ACHN (cell line): ENCODE measurements at regions not wholly inside any gene's neighbourhood (a gene's known extent, or its start where the extent isn't known, plus 50 kb on each side); places are given as distances from the start of the nearest gene placed in this dataset.

Source experiments
- DNase-seq: peaks from one replicate; pipeline ENCODE4 v3.0.0-alpha.2; 2015
- in situ Hi-C: cut with HindIII; loops from 2 replicates; pipeline ENCODE4 v1.10.0; 2017; ENCODE audit warnings: low sequenced_read_pairs, low pct_ligation_motif_present, low pct_unique_long_range_greater_than_20kb

DNA sequence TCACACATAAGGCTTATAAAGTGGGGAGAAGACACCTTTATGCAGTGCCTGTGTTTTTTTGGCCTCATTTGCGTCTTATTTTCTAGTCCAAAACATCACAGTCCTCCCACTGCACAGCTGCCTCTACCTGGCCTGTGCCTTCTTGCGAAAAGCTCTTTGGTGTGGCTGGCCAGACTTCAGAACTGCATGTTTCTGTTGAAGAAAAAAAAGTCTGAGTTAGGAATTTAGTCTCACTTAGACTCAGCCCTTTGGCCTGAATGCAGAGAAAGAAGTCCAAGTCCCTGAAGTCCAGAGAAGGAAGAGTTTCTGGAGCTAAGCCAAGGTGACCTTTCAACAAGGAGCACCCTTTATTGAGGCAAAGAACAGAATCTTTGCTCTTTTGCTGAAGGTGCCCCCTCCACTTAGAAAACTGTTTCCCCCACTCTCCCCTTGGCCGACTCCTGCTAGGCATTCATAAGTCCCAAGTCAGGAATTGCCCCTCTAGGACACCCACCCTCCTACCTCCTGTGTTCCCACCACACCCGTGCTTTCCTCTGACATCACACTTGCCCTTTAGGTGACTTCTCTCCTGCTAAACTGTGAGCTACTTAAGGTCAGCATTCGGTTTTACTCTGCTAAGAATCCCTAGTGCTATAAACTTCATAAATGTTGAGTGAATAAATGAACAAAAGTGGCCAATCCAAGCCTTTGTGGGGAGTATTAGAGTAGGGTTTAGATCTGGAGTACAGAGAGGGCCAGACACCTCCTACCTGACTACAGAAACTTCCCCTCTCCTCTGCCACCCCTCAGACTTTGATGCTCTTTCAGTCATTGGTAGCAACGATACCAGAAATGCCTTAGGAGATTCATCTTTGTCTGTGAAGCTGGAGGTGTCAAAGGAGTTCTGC, 226.8 kb downstream of the LACC1 start:
- no peak for DNase-seq
- in situ Hi-C loops, result no loop called here

DNA sequence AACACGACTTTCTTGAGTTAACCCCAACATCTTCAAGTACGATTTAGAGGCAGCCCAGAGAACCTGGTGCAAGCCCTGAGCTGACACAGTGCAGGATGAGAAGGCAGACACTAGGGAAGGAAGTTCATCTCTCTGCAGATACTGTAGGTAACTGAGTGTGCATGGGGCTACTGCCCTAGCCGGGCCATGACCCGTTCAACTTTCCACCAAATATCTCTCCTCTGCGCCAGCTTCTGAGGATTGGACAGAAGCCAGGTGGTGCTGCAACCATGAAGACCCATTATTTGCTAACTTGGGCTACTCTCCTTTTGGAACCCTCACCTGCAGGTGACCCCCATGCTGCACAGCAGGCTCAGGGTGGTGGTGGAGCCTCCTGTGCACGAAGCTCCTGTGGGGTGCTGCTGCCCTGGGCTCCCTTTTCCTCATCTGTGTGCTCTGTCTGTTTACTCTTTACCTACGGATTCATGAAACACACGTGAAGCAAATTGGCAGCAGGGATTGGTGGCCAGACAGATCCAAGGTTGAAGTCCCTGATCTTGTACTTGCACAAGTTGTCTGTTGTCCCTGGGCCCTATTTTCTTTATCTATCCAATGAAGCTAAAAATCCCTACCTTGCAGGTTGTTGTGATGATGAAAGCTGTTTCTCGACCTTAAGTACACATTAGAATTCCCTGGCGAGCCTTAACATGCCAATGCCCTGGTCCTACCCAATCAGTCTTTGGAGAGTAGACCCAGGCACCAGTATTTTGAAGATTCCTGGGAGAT, 227.8 kb downstream of the LACC1 start:
- no peak for DNase-seq
- in situ Hi-C loops, result no loop called here

DNA sequence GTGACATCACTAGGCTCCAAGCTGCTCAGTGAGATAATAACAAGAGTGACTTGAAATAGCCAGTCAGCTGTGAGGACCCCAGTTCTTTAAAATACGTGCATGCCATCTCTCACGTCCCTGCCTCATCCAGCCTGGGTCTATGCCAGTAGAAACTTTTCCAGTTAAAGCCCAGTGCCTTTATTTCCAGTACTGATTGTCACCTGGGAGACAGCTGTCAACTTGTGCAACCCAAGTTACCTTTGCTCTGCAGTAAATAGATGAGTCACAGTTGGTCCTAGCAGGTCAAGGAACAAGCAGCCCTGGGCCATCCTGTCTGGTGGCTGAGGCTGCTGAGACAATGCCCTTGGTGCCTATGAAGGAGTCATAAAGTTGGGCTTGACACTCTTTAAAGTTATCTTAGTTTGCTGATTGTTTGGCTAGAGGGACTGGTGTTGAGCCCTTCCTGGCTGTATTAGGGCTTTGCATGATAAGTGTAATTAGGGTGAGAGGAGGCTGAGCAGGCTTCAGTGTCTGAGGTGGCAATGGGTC, 228.7 kb downstream of the LACC1 start:
- DNase-seq, result no peak
- in situ Hi-C loops, result no loop called here

DNA sequence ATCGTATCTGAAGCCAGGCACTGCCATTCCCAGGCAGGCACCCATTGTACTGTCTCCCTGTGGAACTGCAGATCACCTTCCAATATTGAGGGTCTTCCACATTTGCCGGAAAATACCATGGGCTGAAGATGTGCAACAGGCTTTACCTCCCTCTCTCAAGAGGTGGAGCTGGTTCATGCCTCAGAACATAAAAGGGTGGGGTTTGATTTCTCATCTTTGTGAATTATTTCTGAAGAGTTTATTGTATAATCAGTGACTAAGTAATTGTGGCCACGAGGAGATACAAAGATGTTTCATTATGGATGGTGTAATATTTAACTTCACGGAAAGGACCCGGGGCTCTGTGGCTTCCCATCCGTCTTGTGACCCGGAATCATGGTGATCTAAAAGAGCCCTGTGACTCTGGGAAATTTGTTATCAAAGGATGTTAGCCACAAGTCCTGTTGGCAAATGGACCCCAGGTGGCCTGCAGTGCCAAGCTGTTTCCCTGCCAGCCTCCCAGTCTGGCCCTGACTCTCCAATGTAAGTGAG, 230.5 kb downstream of the LACC1 start:
- in situ Hi-C loops, result no loop called here
- peak; percentile 35 for DNase-seq

DNA sequence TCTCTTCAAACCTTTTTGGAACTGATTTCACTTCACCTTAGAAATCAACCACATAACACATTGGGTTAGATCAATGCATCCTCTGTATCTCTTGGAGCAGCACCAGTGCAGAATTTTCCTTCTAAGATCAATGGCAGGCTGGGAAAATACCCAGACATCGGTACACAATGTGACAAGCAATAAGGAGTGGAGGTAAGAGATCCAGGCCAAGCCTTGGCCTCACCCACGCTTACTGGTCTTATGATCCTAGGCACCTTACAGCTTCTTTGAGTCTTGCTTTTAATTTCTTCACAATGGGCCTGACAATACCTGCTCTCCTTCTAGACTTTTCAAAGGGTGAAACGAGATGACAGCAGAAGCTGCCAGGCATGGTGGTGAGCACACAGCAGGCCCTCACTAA, 232.0 kb downstream of the LACC1 start:
- no peak for DNase-seq
- in situ Hi-C loops, result no loop called here

DNA sequence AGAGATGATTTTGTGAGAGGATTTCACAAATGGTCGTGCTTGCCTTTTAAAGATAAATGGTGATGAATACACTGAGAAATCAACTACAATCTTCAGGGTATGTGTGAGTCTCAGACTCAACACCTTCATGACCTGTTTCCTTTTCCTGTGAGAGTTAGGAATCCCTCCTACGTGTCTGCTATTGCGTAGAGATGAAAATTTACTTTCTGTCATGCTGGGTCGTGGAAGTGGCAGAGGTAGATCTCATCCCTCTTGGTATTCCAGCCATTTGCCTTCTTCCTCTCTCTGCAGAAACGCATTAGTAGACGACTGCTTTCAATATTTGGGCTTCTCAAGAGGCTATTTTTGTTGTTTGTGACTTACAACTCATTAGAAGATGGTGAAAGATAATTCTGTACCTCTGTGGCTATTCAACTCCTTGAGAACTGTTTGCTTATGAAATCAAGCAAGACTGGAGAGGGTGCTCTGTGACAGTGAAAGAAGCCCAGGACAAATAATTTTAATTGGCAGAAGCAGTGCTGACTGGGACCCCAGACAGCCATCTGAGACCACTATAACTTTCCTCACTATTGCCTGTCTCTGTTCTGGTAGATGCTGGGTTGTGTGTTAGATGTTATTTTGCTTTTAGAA, 233.1 kb downstream of the LACC1 start:
- in situ Hi-C loops, result no loop called here

DNA sequence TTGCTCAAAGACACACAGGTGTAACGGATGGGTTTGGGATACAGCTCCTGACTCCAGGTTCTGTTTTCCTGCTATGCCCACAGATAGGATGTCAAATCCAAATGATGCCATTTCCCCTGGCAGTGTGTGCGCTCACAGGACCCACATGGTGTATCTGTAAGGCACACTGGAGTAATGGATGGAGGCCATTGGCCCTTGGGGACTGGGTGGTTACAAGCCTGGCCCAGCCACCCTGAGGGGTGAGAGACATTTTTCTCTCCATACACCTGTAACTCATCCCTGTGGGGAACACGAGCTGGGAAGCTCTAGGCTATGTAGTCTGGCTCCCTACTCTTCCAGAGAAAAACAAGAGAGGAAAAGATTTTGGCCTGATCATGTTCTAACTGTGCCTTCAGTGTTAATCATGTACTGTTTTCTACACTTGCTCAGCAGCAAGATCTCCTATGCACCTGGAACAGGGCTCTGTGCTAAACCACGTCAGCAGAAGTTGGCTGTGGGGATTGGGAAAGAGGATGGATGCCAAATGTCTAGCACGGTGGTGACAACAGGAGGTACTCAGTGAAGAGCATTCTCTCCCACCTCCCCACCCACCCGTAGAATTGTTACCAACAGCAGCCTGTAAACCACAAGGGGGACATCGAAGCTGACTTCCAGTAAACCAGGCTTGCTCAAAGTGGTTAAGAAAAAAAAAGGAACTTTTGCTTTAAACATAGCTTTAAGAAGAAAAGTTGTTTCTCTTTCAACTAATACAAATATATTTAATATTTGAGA, 237.0 kb downstream of the LACC1 start:
- in situ Hi-C loops, result no loop called here
- no peak for DNase-seq

More for the DNA sequence above, 233.1 kb downstream of the LACC1 start:
- DNase-seq, result no peak

DNA sequence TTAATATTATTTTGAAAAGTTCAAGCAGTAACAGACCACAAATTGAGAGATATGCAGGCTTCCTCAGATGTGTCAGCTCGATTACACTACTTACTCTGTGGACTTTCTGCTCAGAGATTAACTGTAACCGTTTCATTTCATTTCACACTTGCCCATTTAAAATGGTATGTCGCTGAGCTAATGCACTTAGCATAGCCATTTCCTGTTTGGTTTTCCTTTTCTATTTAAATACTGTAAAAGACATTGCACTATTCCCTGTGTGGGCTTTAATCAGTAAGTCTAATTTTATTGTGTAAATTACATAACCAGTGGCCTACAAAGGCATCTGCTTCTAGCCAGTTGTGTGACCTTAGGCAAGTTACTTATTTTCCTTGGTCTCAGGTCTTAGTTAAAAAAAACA, 237.6 kb downstream of the LACC1 start:
- in situ Hi-C loops, result no loop called here
- no peak for DNase-seq

DNA sequence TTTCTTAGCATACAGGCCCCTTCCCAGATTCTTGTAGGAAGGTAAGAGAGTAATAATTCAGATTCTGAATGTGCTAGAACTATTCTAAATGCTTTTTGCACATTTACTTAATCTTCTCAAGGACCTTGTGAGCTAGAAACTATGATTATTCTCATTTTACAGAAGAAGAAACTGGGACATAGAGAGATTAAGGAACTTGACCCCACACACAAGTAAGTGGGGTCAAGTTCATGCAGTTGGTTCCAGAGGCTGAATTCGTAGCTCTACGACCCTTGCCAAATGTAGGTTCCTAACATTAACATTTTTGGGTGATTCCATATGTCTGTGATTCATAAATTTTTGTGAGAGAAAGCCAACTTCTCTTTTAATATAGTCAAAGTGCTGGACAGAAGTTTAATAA, 238.1 kb downstream of the LACC1 start:
- in situ Hi-C loops, result no loop called here
- no peak for DNase-seq

DNA sequence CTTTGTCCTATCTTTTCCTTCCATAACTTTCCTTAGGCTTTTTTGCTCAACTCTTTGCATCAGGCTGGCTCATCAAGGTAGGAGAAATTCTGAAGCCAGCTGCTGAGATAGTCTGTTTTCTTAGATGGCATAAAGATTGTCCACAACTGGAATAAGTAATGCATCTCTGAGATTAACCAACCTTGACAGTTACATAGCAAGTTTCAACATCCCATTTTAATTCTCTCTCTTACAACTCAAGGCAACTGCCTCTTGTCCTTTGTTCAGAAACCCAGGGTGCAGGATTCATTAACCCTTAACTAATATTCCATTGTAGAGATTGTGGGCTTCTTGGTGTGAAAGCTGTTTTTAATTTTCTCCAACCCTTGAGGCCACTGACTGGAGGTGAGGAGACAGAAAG, 239.2 kb downstream of the LACC1 start:
- in situ Hi-C loops, result no loop called here
- no peak for DNase-seq

DNA sequence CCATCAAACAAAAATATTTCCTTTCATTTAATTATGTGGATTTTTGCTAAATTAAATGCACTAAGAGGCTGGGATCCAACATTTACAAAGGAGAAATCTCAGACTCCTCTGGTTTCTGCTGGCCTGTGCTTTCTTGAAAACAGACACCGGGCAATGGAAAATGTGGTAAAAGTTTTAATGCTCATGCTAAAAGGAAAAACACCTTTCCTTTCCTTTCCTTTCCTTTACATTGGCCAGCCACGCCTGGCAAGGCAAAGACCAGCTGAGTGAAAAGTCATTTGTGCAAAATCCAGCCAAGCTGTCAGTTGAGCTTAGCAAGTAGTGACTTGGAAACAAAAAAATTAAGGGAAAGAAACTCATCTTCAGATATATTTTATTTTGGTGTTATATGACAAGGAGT, 240.3 kb downstream of the LACC1 start:
- in situ Hi-C loops, result no loop called here

DNA sequence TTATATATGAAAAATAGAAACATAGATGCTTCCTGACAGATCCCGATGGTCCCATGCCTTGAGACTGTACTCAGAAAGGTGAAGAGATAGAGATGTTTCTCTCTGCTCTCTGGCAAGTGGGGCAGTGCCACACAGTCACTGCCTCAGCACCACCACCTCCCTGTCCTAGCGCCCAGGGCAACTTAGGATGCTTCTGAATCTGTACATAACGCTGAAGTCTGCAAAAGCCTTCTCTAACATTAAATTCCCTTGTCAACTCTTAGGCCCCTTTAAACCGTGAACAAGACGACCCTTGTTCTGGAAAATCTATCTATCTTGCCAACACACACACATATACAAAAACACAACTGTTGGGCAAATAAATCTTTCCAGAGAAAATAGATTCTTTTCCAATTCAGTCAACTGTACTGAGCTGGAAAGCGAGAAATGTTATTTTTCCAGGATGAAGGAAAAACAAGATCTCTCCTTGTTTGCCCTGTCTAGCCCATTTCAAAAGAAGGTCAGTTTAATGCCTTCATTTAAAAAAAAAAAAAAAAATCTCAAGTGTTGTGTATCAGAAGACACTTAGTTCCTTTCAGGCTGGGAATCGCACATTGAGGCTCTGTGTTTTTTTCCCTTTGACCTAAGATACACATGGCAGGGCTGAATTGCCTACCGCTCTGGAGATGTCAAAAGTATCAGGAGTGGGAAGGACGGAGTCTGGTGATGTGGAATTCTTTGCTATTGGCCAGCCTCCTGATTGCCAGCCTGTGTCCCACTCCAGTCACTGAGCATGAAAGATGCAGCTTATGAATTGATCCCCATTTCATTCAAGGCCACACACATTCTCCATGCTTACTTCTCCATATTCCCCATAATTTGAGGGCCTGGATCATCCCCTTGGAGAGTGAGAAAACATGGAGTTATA, 241.4 kb downstream of the LACC1 start:
- DNase-seq, result no peak
- in situ Hi-C loops, result no loop called here

More for the DNA sequence above, 240.3 kb downstream of the LACC1 start:
- no peak for DNase-seq

DNA sequence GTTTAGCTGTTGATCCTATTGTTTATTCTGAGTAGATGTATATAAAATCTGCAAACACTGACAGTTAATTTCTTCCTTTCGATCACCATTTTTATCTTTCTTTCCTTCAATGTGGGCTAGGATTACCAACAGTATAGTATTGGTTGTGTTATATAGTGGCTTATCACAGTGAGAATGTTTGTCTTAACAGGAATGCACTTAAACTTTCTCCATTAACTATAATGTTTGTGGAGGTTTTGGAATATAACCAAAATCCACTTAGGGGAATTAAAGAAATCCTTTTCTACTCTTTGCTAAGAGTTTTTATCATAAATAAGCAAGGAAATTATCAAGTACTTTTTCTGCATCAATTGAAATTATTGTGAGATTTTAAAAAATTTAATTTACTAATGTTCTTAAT, 244.6 kb downstream of the LACC1 start:
- in situ Hi-C loops, result no loop called here
- no peak for DNase-seq

DNA sequence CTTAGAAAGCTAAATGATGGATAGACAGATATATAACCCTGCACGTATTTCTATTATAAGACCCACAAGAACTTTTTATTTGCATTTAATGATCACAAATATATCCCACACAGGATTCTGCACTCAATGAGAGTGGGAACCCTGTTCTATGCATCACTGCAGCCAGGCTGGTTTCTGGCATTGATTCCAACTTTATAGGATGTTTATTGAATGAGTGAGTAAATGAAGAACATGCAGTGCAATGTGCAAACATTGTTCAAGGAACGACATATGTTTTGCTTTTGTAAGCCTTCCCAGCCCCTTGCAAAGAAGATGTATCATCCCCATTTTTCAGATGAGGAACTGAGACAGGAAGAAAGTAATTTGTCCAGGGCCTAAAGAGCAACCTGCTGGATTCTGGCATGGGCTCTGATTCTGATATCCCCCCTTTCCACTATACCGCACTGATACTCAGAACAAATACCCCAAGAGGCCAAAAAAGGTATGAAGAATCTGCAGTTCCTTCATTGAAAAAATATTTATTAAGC, 246.3 kb downstream of the LACC1 start:
- DNase-seq, result no peak
- in situ Hi-C loops, result no loop called here

DNA sequence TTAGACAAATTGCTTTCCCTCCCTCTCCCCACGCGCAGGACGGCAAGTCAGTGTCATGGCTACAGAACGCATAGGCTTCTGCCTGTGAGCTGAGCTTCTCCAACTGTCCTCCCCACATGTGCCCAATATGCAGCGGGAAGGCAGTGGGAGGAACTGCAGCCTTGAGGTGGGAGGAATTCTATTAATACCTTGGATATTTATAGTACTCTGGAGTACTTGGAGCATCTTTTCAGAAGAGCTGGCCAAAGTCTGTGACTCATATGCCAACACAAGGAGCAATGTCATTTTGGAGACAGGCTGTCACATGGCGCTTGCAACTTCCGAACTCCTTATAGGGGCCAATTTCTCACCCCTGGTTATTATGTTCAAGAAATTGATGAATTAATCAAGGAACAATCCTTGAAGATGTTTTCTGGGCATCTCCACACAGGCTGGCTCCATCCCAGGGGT, 245.0 kb upstream of the SERP2 start:
- in situ Hi-C loops, result no loop called here
- DNase-seq, result no peak

DNA sequence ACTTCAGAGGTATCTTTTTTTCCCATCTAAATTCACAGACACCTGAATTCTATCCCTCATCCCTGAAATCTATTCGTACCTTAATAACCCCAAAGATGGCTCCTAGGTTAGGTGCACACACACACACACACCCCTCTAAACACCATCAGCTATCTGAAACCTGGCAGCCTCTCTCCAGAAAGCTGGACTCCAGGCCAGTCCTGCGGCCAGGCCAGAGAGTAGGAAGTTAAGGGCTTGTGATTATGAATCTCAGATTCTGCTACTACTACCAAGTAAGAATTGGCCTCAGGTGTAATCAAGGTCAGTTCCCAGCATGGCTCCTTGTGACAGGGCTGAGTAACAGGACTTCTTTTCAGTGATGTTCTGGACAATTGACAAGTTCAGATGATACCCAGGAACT, 244.2 kb upstream of the SERP2 start:
- DNase-seq, result no peak
- in situ Hi-C loops, result no loop called here

DNA sequence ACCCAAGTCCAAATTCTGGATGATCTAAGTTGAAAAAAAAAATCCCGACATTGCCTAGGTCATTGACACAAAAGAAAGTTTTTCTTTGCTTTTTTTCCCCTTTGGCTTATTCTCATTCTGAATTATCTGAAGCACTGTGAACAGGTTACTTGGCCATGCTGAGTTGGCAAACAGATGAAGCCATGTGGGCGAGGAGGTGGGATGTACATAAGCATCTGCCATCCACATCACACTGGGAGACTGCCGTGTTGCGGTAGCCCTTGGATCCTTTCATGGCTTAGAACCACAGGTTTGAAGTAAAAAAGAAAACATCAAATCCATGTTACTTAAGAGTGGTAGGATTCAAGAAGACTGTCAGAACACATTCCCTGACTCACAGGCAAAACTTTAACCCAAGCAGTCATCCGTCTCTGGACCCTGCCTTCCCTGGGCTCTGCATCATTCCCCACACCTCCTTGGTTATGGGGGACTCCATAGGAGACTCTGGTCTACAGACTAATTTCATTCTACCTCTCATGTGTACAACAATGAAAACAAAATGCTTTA, 242.5 kb upstream of the SERP2 start:
- in situ Hi-C loops, result no loop called here
- DNase-seq, result peak; percentile 47
